Transverse colon (tissue), 4 donors: ENCODE measurements at regions not wholly inside any gene's neighbourhood (a gene's known extent, or its start where the extent isn't known, plus 50 kb on each side); places are given as distances from the start of the nearest gene placed in this dataset.

ENCODE experiments used
- POLR2A ChIP-seq: fragments of 450-650 bp; IDR thresholded peaks from one replicate; pipeline ENCODE4 v1.6.1; 2016; ENCODE audit warnings: antibody characterized with exemption, mild to moderate bottlenecking, moderate library complexity
- POLR2AphosphoS5 ChIP-seq, 3 donors: sonication (generic); formaldehyde crosslinking; IDR thresholded peaks; one replicate each; pipeline ENCODE4 v1.6.1; 2016; ENCODE audit warnings: antibody characterized with exemption in 3 of 3
- TF ChIP-seq, protein P1 (sequence below), 5 experiments: fragments of 200-600 bp in 3 of 5; fragments of 450-650 bp in 2 of 5; sonication (generic) in 3 of 5; IDR thresholded peaks; 1 replicate in 2 of 5; 2 replicates in 3 of 5; pipeline ENCODE4 v1.5.1; 2016 to 2017; ENCODE audit warnings: antibody characterized with exemption in 5 of 5, inconsistent platforms in 3 of 5, mild to moderate bottlenecking in 2 of 5, moderate library complexity in 1 of 5

DNA sequence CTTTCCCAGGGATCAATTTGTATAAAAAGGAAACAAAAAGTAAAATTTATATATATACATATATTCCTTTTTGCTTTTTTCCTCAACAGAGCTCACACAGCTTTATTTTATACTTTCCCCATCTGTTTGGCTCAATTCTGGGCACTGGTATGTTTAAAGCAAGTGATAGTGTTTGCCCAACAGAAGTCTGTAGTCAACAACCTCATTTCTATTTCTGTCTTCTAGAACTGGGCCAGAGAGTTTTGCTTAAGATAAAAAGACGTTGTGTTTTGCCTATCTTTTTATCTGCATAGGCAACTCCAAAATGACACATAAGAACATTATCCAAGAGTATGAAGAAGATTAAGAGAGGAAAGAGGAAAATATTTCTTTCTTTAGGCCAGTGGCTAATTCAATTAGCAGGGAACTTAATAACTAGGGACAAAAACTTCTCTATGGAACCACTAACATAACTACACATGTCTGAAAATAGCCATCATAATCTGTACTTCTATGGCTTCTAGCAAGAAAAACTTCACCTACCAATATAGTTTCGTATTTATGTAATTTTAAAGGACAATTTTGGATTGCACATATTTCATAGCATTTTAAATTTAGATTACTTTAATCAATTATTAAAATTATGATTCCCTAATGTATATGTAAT is 1300.5 kb downstream of the ARAP2 start:
- TF ChIP-seq, protein P1, sequence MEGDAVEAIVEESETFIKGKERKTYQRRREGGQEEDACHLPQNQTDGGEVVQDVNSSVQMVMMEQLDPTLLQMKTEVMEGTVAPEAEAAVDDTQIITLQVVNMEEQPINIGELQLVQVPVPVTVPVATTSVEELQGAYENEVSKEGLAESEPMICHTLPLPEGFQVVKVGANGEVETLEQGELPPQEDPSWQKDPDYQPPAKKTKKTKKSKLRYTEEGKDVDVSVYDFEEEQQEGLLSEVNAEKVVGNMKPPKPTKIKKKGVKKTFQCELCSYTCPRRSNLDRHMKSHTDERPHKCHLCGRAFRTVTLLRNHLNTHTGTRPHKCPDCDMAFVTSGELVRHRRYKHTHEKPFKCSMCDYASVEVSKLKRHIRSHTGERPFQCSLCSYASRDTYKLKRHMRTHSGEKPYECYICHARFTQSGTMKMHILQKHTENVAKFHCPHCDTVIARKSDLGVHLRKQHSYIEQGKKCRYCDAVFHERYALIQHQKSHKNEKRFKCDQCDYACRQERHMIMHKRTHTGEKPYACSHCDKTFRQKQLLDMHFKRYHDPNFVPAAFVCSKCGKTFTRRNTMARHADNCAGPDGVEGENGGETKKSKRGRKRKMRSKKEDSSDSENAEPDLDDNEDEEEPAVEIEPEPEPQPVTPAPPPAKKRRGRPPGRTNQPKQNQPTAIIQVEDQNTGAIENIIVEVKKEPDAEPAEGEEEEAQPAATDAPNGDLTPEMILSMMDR (IDR thresholded peaks at IDR 0.05): no peak
- TF ChIP-seq POLR2A: no peak
- no peak for TF ChIP-seq POLR2AphosphoS5 (IDR thresholded peaks at IDR 0.05)
